NCI-H2227 treated with DMSO at 0.1 percent for 48 hours (cell line): ENCODE measurements at regions not wholly inside any gene's neighbourhood (a gene's known extent, or its start where the extent isn't known, plus 50 kb on each side); places are given as distances from the start of the nearest gene placed in this dataset.
"Not testable (repeated sequence)": the region's sequence is repeated elsewhere in the genome, so short reads cannot be mapped to it uniquely, and the experiment has no call there.

Experiments
- DNase-seq: peaks from one replicate; lab custom pipeline; 2025; lab: John Stamatoyannopoulos, UW

DNA sequence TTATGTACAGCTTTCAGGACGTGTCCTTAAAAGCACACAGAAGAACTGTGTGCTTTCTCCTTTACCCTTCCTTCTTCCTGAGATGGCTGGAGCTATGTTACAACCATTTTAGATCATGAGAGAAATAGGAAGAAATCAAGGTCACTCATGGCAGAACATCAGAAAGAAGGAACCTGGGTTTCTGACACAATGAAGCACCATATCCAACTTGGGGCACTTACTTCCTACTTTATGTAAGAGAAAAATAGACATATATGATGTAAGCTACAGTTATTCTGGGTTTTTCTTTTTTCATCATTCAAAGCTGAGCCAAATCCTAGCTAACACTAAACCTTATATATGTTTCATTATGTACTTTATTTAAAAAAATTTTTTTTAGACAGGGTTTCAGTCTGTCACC, 79.5 kb downstream of the FAM161A start:
- DNase-seq: no peak

GRCh38 chr2:61771904-61772845, 81.7 kb downstream of the FAM161A start:
- DNase-seq: no peak

- DNase-seq: no peak
Observed at GRCh38 chr2:61770746-61771145, 83.1 kb downstream of the FAM161A start.

GRCh38 chr2:61770298-61770697, 83.6 kb downstream of the FAM161A start:
- DNase-seq: no peak

GRCh38 chr2:61769093-61769675, 84.7 kb downstream of the FAM161A start:
- DNase-seq: no peak

GRCh38 chr2:61764035-61764800, 89.6 kb downstream of the FAM161A start:
- peak; percentile 98 for DNase-seq

GRCh38 chr2:61763605-61764034, 90.2 kb downstream of the FAM161A start:
- peak; percentile 96 for DNase-seq

- no peak for DNase-seq
Observed at GRCh38 chr2:61762292-61762691, 91.6 kb downstream of the FAM161A start.

DNA sequence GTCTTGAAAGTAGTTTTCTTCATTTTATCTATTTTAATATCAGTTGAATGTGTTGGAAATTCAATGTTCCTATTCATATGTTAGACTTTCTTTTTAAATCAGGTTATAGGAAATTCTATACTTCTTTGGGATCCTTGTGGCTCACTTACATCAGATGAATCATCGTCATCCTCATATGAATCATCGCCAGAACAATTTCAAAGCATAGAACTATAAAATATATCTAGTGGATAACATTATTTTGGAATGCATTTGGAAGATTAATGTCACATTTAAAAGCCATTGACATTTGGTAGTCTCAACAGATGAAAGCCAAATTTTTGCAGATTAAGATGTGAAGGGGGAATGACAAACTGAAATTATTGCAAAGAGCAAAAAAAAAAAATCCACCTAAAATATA, 94.1 kb downstream of the FAM161A start:
- DNase-seq: no peak

- DNase-seq: no peak
Observed at GRCh38 chr2:61759005-61759404, 94.9 kb downstream of the FAM161A start.

GRCh38 chr2:61758159-61758558, 95.7 kb downstream of the FAM161A start:
- no peak for DNase-seq

DNA sequence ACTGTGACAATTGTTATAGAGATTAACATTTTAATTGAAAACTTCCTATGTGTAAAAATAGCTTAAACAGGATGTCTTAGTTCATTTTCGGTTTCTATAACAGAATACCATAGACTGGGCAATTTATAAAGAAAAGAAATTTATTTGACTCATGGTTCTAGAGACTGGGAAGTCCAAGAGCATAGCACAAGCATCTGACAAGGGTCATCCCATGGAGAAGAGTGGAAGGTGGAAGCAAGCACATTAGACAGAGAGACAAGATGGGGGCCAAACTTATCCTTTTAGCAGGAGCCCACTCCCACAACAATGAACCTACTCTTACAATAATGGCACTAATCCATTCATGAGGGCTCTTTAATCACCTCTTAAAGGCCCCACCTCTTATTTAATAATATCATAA, 100.3 kb downstream of the FAM161A start:
- no peak for DNase-seq

- no peak for DNase-seq
Observed at GRCh38 chr2:61750624-61751023, 103.2 kb downstream of the FAM161A start.

DNA sequence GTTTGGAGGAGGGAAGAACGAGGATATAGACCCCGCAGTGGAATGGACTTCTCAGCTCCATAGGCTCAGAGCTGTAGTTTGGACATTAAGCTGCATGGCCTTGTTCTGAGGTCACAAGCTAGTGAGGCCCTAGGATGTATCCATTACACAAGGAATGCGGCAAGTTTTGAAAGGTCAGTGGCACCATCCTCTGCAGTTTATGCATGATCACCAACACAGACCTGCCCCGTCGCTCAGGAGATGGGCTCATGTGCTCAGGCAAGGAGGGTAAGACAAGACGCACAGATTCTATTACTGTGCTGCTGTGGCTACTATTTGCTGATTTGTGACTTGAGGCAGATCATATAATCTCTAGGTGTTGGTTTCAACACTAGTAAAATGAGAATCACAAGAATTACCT, 110.9 kb downstream of the FAM161A start:
- no peak for DNase-seq

DNA sequence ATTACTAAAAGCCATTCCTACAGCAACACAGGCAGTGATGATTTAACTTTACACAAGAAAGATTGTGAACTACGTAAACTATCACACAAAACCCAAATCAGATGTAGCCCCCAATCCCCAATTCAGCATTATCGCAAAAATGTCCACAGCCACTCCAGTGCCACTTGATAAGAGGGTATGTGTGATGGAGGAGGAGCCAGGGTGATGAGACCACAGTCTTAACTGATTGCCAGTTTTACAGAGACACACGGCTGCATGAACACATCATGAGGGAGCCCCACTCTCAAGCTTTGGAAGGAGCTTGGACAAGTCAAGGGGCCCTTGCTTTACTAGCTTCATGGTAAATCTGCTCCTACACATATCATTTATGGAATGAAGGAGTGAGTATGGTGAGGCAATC, 116.0 kb downstream of the FAM161A start:
- no peak for DNase-seq

GRCh38 chr2:61736953-61737352, 116.9 kb downstream of the FAM161A start:
- no peak for DNase-seq

- no peak for DNase-seq
Observed at GRCh38 chr2:61733563-61733962, 120.3 kb downstream of the FAM161A start.

DNA sequence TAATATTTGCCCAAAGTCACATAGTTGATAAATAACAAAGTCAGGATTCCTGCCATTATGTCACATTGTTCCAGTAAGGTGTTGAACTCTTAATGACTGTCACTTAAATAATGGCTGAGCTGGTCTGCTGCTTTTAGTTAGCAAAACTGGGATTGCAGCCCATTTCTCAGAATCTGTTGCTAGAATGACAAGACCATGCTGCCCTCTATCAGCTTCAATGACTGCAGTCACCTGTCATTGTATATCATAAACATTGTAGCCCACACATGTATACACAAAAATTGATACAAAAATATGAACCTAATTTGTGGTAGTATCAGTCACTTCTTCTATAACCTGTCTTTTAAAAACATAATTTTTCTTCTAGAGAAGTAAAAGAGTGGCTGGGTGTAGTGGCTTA, 121.1 kb downstream of the FAM161A start:
- no peak for DNase-seq

- no peak for DNase-seq
Observed at GRCh38 chr2:61727746-61728145, 126.1 kb downstream of the FAM161A start.

- no peak for DNase-seq
Observed at GRCh38 chr2:61726456-61727209, 127.2 kb downstream of the FAM161A start.

- DNase-seq: not testable (repeated sequence)
Observed at GRCh38 chr2:61723364-61723763, 130.5 kb downstream of the FAM161A start.

DNA sequence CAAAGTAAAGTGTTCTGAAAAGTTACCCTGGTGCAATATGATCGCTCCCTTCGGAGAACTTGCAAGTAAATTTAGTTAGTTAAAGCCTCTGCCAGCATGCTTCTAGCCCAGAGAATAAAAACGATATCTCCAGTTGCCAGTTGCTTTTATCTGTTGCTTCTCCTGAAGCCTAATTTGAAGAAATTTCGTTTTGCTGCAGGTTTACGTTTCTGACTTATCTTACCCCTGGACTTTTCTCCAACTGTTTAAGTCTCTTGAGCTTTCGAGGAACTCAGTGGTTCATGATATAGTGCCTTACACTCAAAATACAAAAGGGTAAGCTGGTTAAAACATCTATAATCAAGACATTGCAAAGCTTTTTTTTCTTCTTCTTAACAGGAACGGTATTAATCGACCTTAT, 131.1 kb downstream of the FAM161A start:
- no peak for DNase-seq
